ENCODE measurements at regions not wholly inside any gene's neighbourhood (a gene's known extent, or its start where the extent isn't known, plus 50 kb on each side); places are given as distances from the start of the nearest gene placed in this dataset.

- DNase-seq = no peak
- no peak for ATAC-seq
- intact Hi-C loops (cut with DNase I, micrococcal nuclease) = no loop called here
Observed at GRCh38 chr13:73922493-73923393, 211.5 kb downstream of the KLF12 start.

- no peak for DNase-seq
- intact Hi-C loops (cut with DNase I, micrococcal nuclease) = no loop called here
Observed at GRCh38 chr13:73918691-73919090, 215.5 kb downstream of the KLF12 start.

DNA sequence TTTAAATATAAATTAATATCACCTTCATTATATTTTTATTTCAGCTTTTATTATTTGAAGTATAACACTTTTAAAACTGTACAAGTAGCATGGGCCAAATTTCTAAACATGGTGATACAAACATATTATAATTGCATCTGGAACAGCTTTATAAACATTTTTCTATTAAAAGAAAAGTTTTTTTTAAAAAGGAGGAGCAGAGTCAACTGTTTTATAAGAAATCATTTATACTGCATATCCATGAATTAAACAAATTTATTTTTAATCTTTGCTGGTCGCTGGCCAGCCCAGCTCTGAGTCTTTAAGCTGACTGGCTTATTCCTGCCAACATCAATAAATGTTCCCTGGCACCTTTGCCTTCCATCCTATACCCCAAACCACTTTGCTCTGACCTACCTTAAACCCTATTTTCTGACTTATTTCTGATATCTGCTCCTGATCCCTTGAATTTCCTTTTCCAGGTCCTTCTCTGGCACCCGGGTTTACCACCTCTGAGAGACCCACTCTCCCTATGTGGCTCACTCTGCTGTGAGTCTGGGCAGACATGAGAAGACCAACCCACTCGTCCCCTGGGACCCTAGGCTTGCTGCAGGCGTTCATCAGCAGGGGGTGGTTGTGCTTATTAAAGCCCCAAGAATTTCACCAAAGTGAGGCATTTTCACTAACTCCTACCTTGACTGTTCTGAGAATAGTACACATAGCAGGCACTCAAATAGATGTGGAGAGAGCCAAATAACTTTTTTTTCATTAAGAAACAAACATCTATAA is 220.3 kb downstream of the KLF12 start:
- ATAC-seq = no peak
- intact Hi-C loops (cut with DNase I, micrococcal nuclease) = no loop called here
- DNase-seq = peak in 1 of 2 donors; percentile 8

More at GRCh38 chr13:73918691-73919090, 215.5 kb downstream of the KLF12 start:
- no peak for ATAC-seq

GRCh38 chr13:73913079-73913740 is 221.0 kb downstream of the KLF12 start:
- no peak for DNase-seq
- ATAC-seq = no peak
- intact Hi-C loops (cut with DNase I, micrococcal nuclease) = no loop called here

GRCh38 chr13:73911361-73911760 is 222.8 kb downstream of the KLF12 start:
- ATAC-seq (no peak), DNase-seq (no peak)
- intact Hi-C loops (cut with DNase I, micrococcal nuclease) = no loop called here

DNA sequence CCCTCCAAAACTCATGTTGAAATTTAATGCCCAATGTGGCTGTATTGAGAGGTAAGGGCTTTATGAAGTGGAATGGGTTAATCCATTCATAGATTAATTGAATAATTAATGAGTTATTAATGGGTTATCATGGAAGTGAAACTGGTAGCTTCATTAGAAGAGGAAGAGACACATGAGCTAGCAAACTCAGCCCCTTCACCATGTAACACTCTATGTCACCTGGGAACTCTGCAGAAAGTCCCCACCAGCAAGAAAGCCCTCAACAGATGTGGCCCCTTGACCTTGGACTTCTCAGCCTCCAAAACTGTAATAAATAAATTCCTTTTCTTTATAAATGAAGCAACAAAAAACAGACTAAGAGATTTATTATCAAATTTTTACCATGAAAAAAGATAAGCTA is 223.5 kb downstream of the KLF12 start:
- DNase-seq (no peak), ATAC-seq (no peak)
- intact Hi-C loops (cut with DNase I, micrococcal nuclease) = no loop called here

DNA sequence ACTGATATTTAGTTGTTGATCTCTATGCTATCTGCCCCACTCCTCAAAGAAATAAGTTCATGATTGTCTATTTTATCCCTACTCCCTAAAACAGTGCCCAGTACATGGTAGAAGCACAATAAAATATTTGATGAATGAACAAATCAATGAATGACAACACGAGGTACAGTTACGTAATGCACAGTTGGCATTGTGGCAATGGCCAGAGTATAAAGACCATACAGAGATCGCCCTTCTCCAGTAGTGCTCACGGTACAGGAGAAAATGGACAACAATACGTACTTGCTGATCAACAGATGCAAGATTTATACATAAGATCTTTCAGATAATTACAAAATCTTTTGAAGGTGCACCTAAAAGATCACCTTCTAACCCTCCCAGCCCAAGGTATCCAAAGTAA is 225.4 kb downstream of the KLF12 start:
- ATAC-seq = no peak
- intact Hi-C loops (cut with DNase I, micrococcal nuclease) = no loop called here

DNA sequence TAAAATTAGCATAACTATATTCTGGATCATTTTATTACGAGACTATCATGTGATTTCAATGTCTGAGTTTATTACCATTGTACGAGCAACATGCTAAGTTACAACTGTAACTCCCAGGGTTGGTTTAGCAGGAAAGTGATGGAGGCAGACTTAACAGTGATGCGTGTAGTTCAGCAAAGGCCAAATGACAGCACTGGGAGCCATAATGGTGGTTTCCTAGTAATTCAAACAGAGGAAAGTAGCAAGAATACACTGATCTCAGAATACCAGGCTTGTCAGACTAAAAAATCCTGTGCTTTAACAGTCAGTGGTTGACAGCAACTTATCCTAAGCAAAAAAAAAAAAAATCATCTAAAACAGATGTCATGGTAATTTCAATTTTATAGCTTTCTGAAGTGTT is 229.6 kb downstream of the KLF12 start:
- DNase-seq = no peak
- ATAC-seq = no peak
- intact Hi-C loops (cut with DNase I, micrococcal nuclease) = no loop called here

More for the DNA sequence above, 225.4 kb downstream of the KLF12 start:
- no peak for DNase-seq

GRCh38 chr13:73903561-73903960 is 230.6 kb downstream of the KLF12 start:
- DNase-seq (no peak), ATAC-seq (no peak)
- intact Hi-C loops (cut with DNase I, micrococcal nuclease) = no loop called here

GRCh38 chr13:73902847-73903246 is 231.4 kb downstream of the KLF12 start:
- DNase-seq (no peak), ATAC-seq (no peak)

DNA sequence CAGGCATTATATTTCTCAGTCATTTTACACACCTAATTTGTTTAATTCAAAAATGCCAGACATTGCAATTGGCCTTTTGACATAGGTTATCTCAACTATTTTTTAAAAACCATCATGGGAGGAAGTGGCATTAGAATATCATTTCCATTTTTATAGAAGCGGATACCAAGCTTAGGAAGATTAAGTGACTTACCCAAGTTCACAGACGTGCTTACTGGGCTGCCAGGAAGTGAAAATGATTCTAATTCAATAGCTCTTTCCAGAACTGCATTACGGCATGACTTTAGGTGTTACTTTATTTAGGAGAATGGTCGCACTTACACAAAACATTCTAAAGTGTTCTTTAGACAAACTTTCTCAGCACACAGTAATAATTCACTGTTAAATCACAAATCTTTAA is 231.9 kb downstream of the KLF12 start:
- DNase-seq (no peak), ATAC-seq (no peak)
- intact Hi-C loops (cut with DNase I, micrococcal nuclease) = no loop called here

More at GRCh38 chr13:73902847-73903246, 231.4 kb downstream of the KLF12 start:
- intact Hi-C loops (cut with DNase I, micrococcal nuclease) = no loop called here

DNA sequence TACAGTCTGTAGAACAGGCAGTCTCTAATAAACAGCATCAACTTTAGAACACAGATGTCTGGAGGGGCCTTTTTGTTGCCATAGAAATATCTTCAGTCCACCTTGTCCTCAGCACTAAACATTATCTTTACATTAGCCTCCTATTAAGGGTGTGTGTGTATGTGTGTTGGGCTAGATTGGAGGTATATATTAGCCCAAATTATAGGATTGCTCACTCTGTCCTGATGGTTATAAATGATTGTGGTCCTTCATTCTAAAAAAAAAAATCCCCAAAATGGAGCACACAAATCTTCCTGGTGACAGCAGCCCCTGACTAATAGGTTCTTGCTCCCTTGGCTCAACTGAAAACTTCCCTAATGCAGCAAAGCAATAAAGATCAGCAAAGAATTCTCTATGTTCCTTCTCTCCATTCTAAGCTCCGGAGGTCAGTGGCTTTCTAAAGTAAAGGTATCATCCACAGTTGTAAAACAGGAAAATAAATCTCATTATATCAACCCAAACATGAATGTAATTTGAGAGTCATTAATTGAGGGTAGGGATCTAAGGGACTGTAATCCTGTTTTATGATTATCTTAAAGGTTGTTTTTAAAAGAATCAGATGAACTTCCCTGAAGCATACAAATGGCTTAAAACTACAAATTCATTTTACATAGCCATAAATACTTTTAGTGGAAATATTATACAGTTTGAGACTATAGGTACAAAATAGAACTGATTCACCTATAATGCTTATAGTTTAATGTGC is 232.7 kb downstream of the KLF12 start:
- DNase-seq = no peak
- intact Hi-C loops (cut with DNase I, micrococcal nuclease) = no loop called here
- no peak for ATAC-seq

GRCh38 chr13:73900591-73900990 is 233.6 kb downstream of the KLF12 start:
- ATAC-seq (no peak), DNase-seq (no peak)
- intact Hi-C loops (cut with DNase I, micrococcal nuclease) = no loop called here

DNA sequence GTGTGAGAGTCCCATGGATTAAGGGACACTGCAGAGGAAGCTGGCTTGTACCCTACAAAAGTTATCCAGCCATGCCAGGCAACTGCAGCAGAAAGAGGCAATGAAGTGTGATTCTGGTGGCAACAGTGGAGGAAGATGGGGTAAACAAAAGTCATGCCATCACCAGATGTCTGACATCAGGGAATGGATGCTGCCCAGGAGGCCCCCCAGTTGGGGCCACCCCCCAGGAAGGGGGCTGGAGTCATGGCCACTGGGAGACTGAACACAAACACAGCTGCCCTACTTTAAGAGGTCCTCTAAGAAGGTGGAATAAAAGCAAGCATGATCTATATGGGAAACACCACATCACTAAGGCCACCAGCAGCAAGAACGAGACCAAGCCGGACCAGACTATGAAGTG is 235.3 kb downstream of the KLF12 start:
- intact Hi-C loops (cut with DNase I, micrococcal nuclease) = no loop called here
- ATAC-seq (no peak), DNase-seq (no peak)

GRCh38 chr13:73898276-73898675 is 235.9 kb downstream of the KLF12 start:
- ATAC-seq (no peak), DNase-seq (no peak)
- intact Hi-C loops (cut with DNase I, micrococcal nuclease) = no loop called here

- ATAC-seq = no peak
- intact Hi-C loops (cut with DNase I, micrococcal nuclease) = no loop called here
- DNase-seq = no peak
Observed at GRCh38 chr13:73894995-73895571, 239.1 kb downstream of the KLF12 start.

DNA sequence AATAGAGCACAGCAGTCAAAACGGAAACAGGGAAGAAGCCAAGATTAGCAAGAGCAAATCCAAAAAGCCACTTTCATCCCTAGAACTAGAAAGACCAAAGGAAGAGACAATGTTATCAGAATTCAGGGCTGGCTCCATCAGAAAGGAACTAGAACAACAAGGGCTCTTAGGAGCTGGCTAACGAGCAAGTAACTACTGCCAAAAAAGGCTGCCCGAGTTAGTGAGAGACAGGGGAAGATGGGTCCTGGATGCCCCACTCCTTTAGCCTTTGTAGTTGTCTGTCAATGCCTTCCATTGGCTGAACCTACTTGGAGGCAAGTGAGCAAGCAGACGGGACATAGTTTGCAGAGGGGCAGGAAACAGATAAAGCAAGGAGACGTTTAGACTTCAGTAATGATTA is 240.4 kb downstream of the KLF12 start:
- no peak for DNase-seq
- intact Hi-C loops (cut with DNase I, micrococcal nuclease) = no loop called here
- no peak for ATAC-seq

- intact Hi-C loops (cut with DNase I, micrococcal nuclease) = no loop called here
- DNase-seq (no peak), ATAC-seq (peak; percentile 50)
Observed at GRCh38 chr13:73891805-73892204, 242.4 kb downstream of the KLF12 start.

- intact Hi-C loops (cut with DNase I, micrococcal nuclease) = no loop called here
- ATAC-seq (no peak), DNase-seq (no peak)
Observed at GRCh38 chr13:73883162-73883561, 251.0 kb downstream of the KLF12 start.

All from left colon (tissue), 2 donors.